ENCODE measurements at regions not wholly inside any gene's neighbourhood (a gene's known extent, or its start where the extent isn't known, plus 50 kb on each side); places are given as distances from the start of the nearest gene placed in this dataset.

- H3K9me3 ChIP-seq (ENCODE audit: control insufficient read depth in 3 of 3, low read length in 3 of 3), result no peaks in the 10 kb centered on the region
- no peaks in the 10 kb centered on the region for H3K36me3 ChIP-seq (ENCODE audit: control insufficient read depth in 3 of 3, insufficient read depth in 3 of 3, low read length in 3 of 3)
- no peak overlapping the region for H3K4me3 ChIP-seq (ENCODE audit: low read length in 3 of 3)
- H3K9ac ChIP-seq (ENCODE audit: low read depth in 1 of 3, low read length in 3 of 3), result no peak overlapping the region
- no peak overlapping the region for H3K27ac ChIP-seq (ENCODE audit: low read depth, low read length)
- no peaks in the 10 kb centered on the region for H3K27me3 ChIP-seq (ENCODE audit: control insufficient read depth in 3 of 3, insufficient read depth in 3 of 3, low read length in 3 of 3)
- H3K4me1 ChIP-seq (ENCODE audit: control insufficient read depth in 3 of 3, insufficient read depth in 3 of 3, low read length in 3 of 3), result peaks cover 9 to 12% (median 11%) of the 10 kb centered on the region in 3 donors
Measured at GRCh38 chr3:193895409-193895808, 240.5 kb upstream of the HES1 start.

DNA sequence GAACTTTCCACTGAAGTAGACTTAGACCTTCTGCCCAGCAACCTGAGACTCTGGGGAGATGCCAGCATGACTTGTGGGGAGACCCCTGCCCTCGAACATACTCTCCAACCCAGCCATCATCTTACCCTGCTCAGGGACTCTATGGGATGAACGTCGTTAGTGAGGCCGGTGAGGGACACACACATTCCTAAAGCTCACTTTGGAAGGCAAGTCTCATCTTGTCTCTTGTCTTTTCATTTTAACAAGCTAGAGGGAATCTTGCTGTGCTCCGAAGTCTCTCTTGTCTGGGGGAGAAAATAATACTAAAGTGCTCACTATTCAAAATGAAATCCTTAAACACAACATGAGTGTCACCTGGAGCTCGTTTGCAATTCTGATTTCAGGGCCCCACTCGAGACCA lies 239.5 kb upstream of the HES1 start:
- H3K36me3 ChIP-seq (ENCODE audit: control insufficient read depth in 3 of 3, insufficient read depth in 3 of 3, low read length in 3 of 3), result no peaks in the 10 kb centered on the region
- H3K27ac ChIP-seq (ENCODE audit: low read depth, low read length), result no peak overlapping the region
- peaks cover 0 to 2% (median 0%) of the 10 kb centered on the region in 3 donors for H3K9me3 ChIP-seq (ENCODE audit: control insufficient read depth in 3 of 3, low read length in 3 of 3)
- no peak overlapping the region for H3K9ac ChIP-seq (ENCODE audit: low read depth in 1 of 3, low read length in 3 of 3)
- H3K4me3 ChIP-seq (ENCODE audit: low read length in 3 of 3), result no peak overlapping the region
- H3K27me3 ChIP-seq (ENCODE audit: control insufficient read depth in 3 of 3, insufficient read depth in 3 of 3, low read length in 3 of 3), result no peaks in the 10 kb centered on the region
- H3K4me1 ChIP-seq (ENCODE audit: control insufficient read depth in 3 of 3, insufficient read depth in 3 of 3, low read length in 3 of 3), result peaks cover 9 to 12% (median 11%) of the 10 kb centered on the region in 3 donors

- Histone ChIP-seq H3K27me3 (ENCODE audit: control insufficient read depth in 3 of 3, insufficient read depth in 3 of 3, low read length in 3 of 3) (no peaks in the 10 kb centered on the region), H3K9me3 (ENCODE audit: control insufficient read depth in 3 of 3, low read length in 3 of 3) (peaks cover 0 to 2% (median 0%) of the 10 kb centered on the region in 3 donors), H3K4me1 (ENCODE audit: control insufficient read depth in 3 of 3, insufficient read depth in 3 of 3, low read length in 3 of 3) (peaks cover 9 to 12% (median 11%) of the 10 kb centered on the region in 3 donors), H3K9ac (ENCODE audit: low read depth in 1 of 3, low read length in 3 of 3) (peak overlapping the region in 1 of 3 donors; percentile 42), H3K4me3 (ENCODE audit: low read length in 3 of 3) (peak overlapping the region in 2 of 3 donors; percentile 54 to 63), H3K27ac (ENCODE audit: low read depth, low read length) (no peak overlapping the region), H3K36me3 (ENCODE audit: control insufficient read depth in 3 of 3, insufficient read depth in 3 of 3, low read length in 3 of 3) (no peaks in the 10 kb centered on the region)
Measured at GRCh38 chr3:193897288-193897687, 238.7 kb upstream of the HES1 start.

- Histone ChIP-seq H3K9me3 (ENCODE audit: control insufficient read depth in 3 of 3, low read length in 3 of 3) (peaks cover 0 to 2% (median 0%) of the 10 kb centered on the region in 3 donors), H3K27me3 (ENCODE audit: control insufficient read depth in 3 of 3, insufficient read depth in 3 of 3, low read length in 3 of 3) (peaks cover 0 to 3% (median 0%) of the 10 kb centered on the region in 3 donors), H3K9ac (ENCODE audit: low read depth in 1 of 3, low read length in 3 of 3) (no peak overlapping the region), H3K4me1 (ENCODE audit: control insufficient read depth in 3 of 3, insufficient read depth in 3 of 3, low read length in 3 of 3) (peaks cover 9 to 12% (median 11%) of the 10 kb centered on the region in 3 donors), H3K4me3 (ENCODE audit: low read length in 3 of 3) (no peak overlapping the region), H3K36me3 (ENCODE audit: control insufficient read depth in 3 of 3, insufficient read depth in 3 of 3, low read length in 3 of 3) (no peaks in the 10 kb centered on the region), H3K27ac (ENCODE audit: low read depth, low read length) (no peak overlapping the region)
Measured at GRCh38 chr3:193897731-193898180, 238.2 kb upstream of the HES1 start.

DNA sequence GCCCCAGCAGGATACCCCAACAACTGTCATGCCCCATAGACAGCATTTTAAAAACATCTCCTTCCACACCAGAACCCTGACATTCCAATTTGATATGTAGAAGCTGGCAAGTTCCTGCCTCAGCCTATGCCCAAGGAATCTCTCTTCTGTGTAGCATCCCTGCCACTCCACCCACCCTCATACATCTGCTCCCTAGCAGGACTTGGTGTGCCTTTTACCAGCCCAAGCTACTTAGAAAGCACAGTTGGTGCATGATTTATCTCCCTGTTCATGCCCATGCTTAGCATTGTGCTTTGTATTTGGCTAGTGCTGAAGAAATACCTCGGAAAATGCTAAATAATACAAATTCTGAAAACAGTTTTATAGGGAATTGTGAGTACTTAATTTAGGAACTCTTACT lies 236.9 kb upstream of the HES1 start:
- Histone ChIP-seq H3K36me3 (ENCODE audit: control insufficient read depth in 3 of 3, insufficient read depth in 3 of 3, low read length in 3 of 3) (no peaks in the 10 kb centered on the region), H3K27me3 (ENCODE audit: control insufficient read depth in 3 of 3, insufficient read depth in 3 of 3, low read length in 3 of 3) (peaks cover 0 to 3% (median 0%) of the 10 kb centered on the region in 3 donors), H3K9ac (ENCODE audit: low read depth in 1 of 3, low read length in 3 of 3) (no peak overlapping the region), H3K27ac (ENCODE audit: low read depth, low read length) (no peak overlapping the region), H3K4me1 (ENCODE audit: control insufficient read depth in 3 of 3, insufficient read depth in 3 of 3, low read length in 3 of 3) (peaks cover 9 to 12% (median 10%) of the 10 kb centered on the region in 3 donors), H3K9me3 (ENCODE audit: control insufficient read depth in 3 of 3, low read length in 3 of 3) (peaks cover 0 to 2% (median 0%) of the 10 kb centered on the region in 3 donors), H3K4me3 (ENCODE audit: low read length in 3 of 3) (no peak overlapping the region)

GRCh38 chr3:193901007-193901406 lies 234.9 kb upstream of the HES1 start:
- no peak overlapping the region for H3K4me3 ChIP-seq (ENCODE audit: low read length in 3 of 3)
- no peaks in the 10 kb centered on the region for H3K36me3 ChIP-seq (ENCODE audit: control insufficient read depth in 3 of 3, insufficient read depth in 3 of 3, low read length in 3 of 3)
- peaks cover 0 to 10% (median 0%) of the 10 kb centered on the region in 3 donors for H3K4me1 ChIP-seq (ENCODE audit: control insufficient read depth in 3 of 3, insufficient read depth in 3 of 3, low read length in 3 of 3)

GRCh38 chr3:193902607-193903511 lies 233.1 kb upstream of the HES1 start:
- H3K4me1 ChIP-seq (ENCODE audit: control insufficient read depth in 3 of 3, insufficient read depth in 3 of 3, low read length in 3 of 3), result no peaks in the 10 kb centered on the region
- H3K9ac ChIP-seq (ENCODE audit: low read depth in 1 of 3, low read length in 3 of 3), result no peak overlapping the region
- no peak overlapping the region for H3K27ac ChIP-seq (ENCODE audit: low read depth, low read length)
- no peaks in the 10 kb centered on the region for H3K36me3 ChIP-seq (ENCODE audit: control insufficient read depth in 3 of 3, insufficient read depth in 3 of 3, low read length in 3 of 3)
- H3K9me3 ChIP-seq (ENCODE audit: control insufficient read depth in 3 of 3, low read length in 3 of 3), result peaks cover 0 to 2% (median 0%) of the 10 kb centered on the region in 3 donors
- H3K4me3 ChIP-seq (ENCODE audit: low read length in 3 of 3), result no peak overlapping the region
- peaks cover 0 to 3% (median 0%) of the 10 kb centered on the region in 3 donors for H3K27me3 ChIP-seq (ENCODE audit: control insufficient read depth in 3 of 3, insufficient read depth in 3 of 3, low read length in 3 of 3)

More at GRCh38 chr3:193901007-193901406, 234.9 kb upstream of the HES1 start:
- H3K9ac ChIP-seq (ENCODE audit: low read depth in 1 of 3, low read length in 3 of 3), result no peak overlapping the region
- H3K27ac ChIP-seq (ENCODE audit: low read depth, low read length), result no peak overlapping the region
- H3K27me3 ChIP-seq (ENCODE audit: control insufficient read depth in 3 of 3, insufficient read depth in 3 of 3, low read length in 3 of 3), result peaks cover 0 to 3% (median 0%) of the 10 kb centered on the region in 3 donors
- peaks cover 0 to 2% (median 0%) of the 10 kb centered on the region in 3 donors for H3K9me3 ChIP-seq (ENCODE audit: control insufficient read depth in 3 of 3, low read length in 3 of 3)

DNA sequence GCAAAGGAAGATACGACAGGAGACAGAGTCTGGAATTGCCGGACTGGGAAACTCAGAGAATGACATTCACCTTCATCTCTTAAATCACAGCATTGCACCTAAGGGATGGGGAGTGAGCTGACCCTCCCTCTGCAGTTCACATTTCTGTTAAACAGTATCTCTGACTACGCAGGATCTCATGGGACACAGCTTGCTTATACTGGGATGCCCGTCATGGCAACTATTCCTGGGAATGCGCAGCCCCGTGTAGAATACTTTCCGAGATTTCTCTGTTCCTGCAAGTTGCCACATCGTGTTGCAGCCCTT lies 232.5 kb upstream of the HES1 start:
- Histone ChIP-seq H3K27ac (ENCODE audit: low read depth, low read length) (no peak overlapping the region), H3K27me3 (ENCODE audit: control insufficient read depth in 3 of 3, insufficient read depth in 3 of 3, low read length in 3 of 3) (peaks cover 0 to 3% (median 0%) of the 10 kb centered on the region in 3 donors), H3K36me3 (ENCODE audit: control insufficient read depth in 3 of 3, insufficient read depth in 3 of 3, low read length in 3 of 3) (no peaks in the 10 kb centered on the region), H3K4me3 (ENCODE audit: low read length in 3 of 3) (no peak overlapping the region), H3K9me3 (ENCODE audit: control insufficient read depth in 3 of 3, low read length in 3 of 3) (peaks cover 0 to 2% (median 1%) of the 10 kb centered on the region in 3 donors), H3K4me1 (ENCODE audit: control insufficient read depth in 3 of 3, insufficient read depth in 3 of 3, low read length in 3 of 3) (no peaks in the 10 kb centered on the region), H3K9ac (ENCODE audit: low read depth in 1 of 3, low read length in 3 of 3) (no peak overlapping the region)

- Histone ChIP-seq H3K27ac (ENCODE audit: low read depth, low read length) (no peak overlapping the region), H3K9me3 (ENCODE audit: control insufficient read depth in 3 of 3, low read length in 3 of 3) (peaks cover 0 to 2% (median 1%) of the 10 kb centered on the region in 3 donors), H3K9ac (ENCODE audit: low read depth in 1 of 3, low read length in 3 of 3) (no peak overlapping the region), H3K36me3 (ENCODE audit: control insufficient read depth in 3 of 3, insufficient read depth in 3 of 3, low read length in 3 of 3) (no peaks in the 10 kb centered on the region), H3K4me1 (ENCODE audit: control insufficient read depth in 3 of 3, insufficient read depth in 3 of 3, low read length in 3 of 3) (no peaks in the 10 kb centered on the region), H3K27me3 (ENCODE audit: control insufficient read depth in 3 of 3, insufficient read depth in 3 of 3, low read length in 3 of 3) (peaks cover 0 to 3% (median 0%) of the 10 kb centered on the region in 3 donors), H3K4me3 (ENCODE audit: low read length in 3 of 3) (no peak overlapping the region)
Measured at GRCh38 chr3:193903966-193904365, 232.0 kb upstream of the HES1 start.
